ENCODE measurements at regions not wholly inside any gene's neighbourhood (a gene's known extent, or its start where the extent isn't known, plus 50 kb on each side); places are given as distances from the start of the nearest gene placed in this dataset.

DNA sequence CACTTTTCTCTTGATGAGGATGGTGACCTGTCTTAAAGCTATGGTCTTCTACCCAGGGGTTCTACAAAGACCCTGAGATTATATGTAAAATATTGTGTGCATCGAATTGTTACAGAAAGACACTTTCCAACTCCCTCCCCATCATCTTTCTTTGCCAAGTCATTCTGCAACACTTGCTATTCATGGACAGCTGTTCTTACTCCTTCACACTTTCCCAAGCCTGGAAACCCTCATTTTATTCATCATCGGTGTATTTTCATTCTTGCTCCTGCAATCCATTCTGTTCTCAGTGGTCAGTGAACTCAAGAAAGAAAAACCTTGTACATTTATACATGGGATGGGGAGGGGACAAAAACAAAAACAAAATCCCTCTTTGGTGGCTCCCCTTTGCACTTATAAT, 90.5 kb upstream of the STXBP6 start:
- TF ChIP-seq SMC3 (IDR thresholded peaks at IDR 0.05; ENCODE audit: low read depth, low read length) (no peak), RXRA (IDR thresholded peaks at IDR 0.05; ENCODE audit: borderline replicate concordance, low read depth) (no peak), NFIC (IDR thresholded peaks at IDR 0.05; ENCODE audit: borderline replicate concordance) (no peak)
- no peaks in the 10 kb centered on the region for H3K36me3 ChIP-seq (replicated peaks in 1 of 2; ENCODE audit: control insufficient read depth in 1 of 2, insufficient read depth in 2 of 2, low read length in 1 of 2)
- no peaks in the 10 kb centered on the region for H4K20me1 ChIP-seq (ENCODE audit: insufficient read depth)
- no peaks in the 10 kb centered on the region for H3K9me2 ChIP-seq
- H3F3A ChIP-seq (replicated peaks; ENCODE audit: insufficient read depth) = no peaks in the 10 kb centered on the region
- no peak overlapping the region for H2AFZ ChIP-seq (ENCODE audit: low read depth)
- no peak overlapping the region for H3K9ac ChIP-seq
- no peaks in the 10 kb centered on the region for H3K4me1 ChIP-seq (ENCODE audit: control insufficient read depth in 1 of 2, insufficient read depth in 2 of 2, low read depth in 1 of 2, low read length in 1 of 2)
- H3K9me3 ChIP-seq = no peaks in the 10 kb centered on the region
- no peak overlapping the region for H3K4me3 ChIP-seq (ENCODE audit: low read depth in 2 of 2, low read length in 1 of 2)
- no peak for DNase-seq
- no peak overlapping the region for H3K27ac ChIP-seq (ENCODE audit: low read depth in 2 of 2, low read length in 1 of 2)
- no peaks in the 10 kb centered on the region for H3K79me2 ChIP-seq (ENCODE audit: insufficient read depth)
- H3K27me3 ChIP-seq (ENCODE audit: insufficient read depth) = 0 out of 2 replicates have a peak, but pooled peaks cover under 1% of the 10 kb centered on the region
- POLR2A ChIA-PET = no interaction called here
- no peak overlapping the region for H3K4me2 ChIP-seq
- CTCF ChIA-PET = interaction anchor here (1.7 kb wide), 1 partner anchor 11 kb away, joined by 4 read pairs; no protein-coding TSS in a partner anchor
- 3% methylated on average over 2 of the region's 2 CpGs for WGBS (ENCODE audit: low lambda C conversion rate)

DNA sequence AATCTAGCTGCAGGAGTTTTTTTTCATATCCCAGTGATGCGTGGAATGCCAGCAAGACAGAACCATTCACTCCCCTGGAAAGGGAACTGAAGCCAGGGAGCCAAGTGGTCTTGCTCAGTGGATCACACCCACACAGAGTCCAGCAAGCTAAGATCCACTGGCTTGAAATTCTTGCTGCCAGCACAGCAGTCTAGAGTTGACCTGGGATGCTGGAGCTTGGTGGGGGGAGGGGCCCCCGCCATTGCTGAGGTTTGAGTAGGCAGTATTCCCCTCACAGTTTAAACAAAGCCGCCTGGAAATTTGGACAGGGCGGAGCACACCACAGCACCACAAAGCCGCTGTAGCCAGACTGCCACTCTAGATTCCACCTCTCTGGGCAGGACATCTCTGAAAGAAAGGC, 86.9 kb upstream of the STXBP6 start:
- no peak for DNase-seq
- Histone ChIP-seq H3K27me3 (ENCODE audit: insufficient read depth) (peaks cover 20% of the 10 kb centered on the region; the same call in 1 of the 2 replicates), H3K4me1 (ENCODE audit: control insufficient read depth in 1 of 2, insufficient read depth in 2 of 2, low read depth in 1 of 2, low read length in 1 of 2) (no peaks in the 10 kb centered on the region), H3K36me3 (replicated peaks in 1 of 2; ENCODE audit: control insufficient read depth in 1 of 2, insufficient read depth in 2 of 2, low read length in 1 of 2) (no peaks in the 10 kb centered on the region), H3K4me2 (no peak overlapping the region), H2AFZ (ENCODE audit: low read depth) (no peak overlapping the region), H3K9me3 (no peaks in the 10 kb centered on the region), H3K79me2 (ENCODE audit: insufficient read depth) (no peaks in the 10 kb centered on the region), H3K9ac (no peak overlapping the region), H4K20me1 (ENCODE audit: insufficient read depth) (no peaks in the 10 kb centered on the region), H3K9me2 (no peaks in the 10 kb centered on the region), H3F3A (replicated peaks; ENCODE audit: insufficient read depth) (no peaks in the 10 kb centered on the region), H3K4me3 (ENCODE audit: low read depth in 2 of 2, low read length in 1 of 2) (no peak overlapping the region), H3K27ac (ENCODE audit: low read depth in 2 of 2, low read length in 1 of 2) (no peak overlapping the region)
- no peak for TF ChIP-seq REST (IDR thresholded peaks at IDR 0.05; ENCODE audit: low read depth, low read length)
- no peak for TF ChIP-seq POLR2AphosphoS5 (IDR thresholded peaks at IDR 0.05; ENCODE audit: low read depth, low read length)
- TF ChIP-seq, protein P1, sequence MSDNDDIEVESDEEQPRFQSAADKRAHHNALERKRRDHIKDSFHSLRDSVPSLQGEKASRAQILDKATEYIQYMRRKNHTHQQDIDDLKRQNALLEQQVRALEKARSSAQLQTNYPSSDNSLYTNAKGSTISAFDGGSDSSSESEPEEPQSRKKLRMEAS (IDR thresholded peaks at IDR 0.05; ENCODE audit: low read depth) = no peak
- no peak for TF ChIP-seq TCF12 (IDR thresholded peaks at IDR 0.05)
- no peak for TF ChIP-seq TEAD4 (IDR thresholded peaks at IDR 0.05; ENCODE audit: borderline replicate concordance, insufficient read depth)
- TF ChIP-seq IRF3 (IDR thresholded peaks at IDR 0.05; ENCODE audit: low read depth, low read length) = no peak
- TF ChIP-seq FOSL2 (IDR thresholded peaks at IDR 0.05; ENCODE audit: borderline replicate concordance, low read depth) = no peak
- no peak for TF ChIP-seq YY1 (IDR thresholded peaks at IDR 0.05; ENCODE audit: low read depth)
- ChIA-PET CTCF (no interaction called here), POLR2A (no interaction called here)
- 5% methylated on average over 4 of the region's 5 CpGs for WGBS (ENCODE audit: low lambda C conversion rate)

All from SK-N-SH (cell line).